Loucy (cell line): ENCODE measurements at regions not wholly inside any gene's neighbourhood (a gene's known extent, or its start where the extent isn't known, plus 50 kb on each side); places are given as distances from the start of the nearest gene placed in this dataset.

Experiments used
- EZH2phosphoT487 ChIP-seq: fragments of 200-600 bp; IDR thresholded peaks from 2 replicates; pipeline ENCODE4 v1.6.1; 2018; ENCODE audit warnings: antibody characterized with exemption, mild to moderate bottlenecking, moderate library complexity, borderline replicate concordance
- TF ChIP-seq, protein P1 (sequence below): fragments of 200-600 bp; sonication (generic); conservative IDR thresholded peaks from 2 replicates; pipeline ENCODE4 v1.5.1; 2014; ENCODE audit warnings: mild to moderate bottlenecking, antibody characterized with exemption, low read length

DNA sequence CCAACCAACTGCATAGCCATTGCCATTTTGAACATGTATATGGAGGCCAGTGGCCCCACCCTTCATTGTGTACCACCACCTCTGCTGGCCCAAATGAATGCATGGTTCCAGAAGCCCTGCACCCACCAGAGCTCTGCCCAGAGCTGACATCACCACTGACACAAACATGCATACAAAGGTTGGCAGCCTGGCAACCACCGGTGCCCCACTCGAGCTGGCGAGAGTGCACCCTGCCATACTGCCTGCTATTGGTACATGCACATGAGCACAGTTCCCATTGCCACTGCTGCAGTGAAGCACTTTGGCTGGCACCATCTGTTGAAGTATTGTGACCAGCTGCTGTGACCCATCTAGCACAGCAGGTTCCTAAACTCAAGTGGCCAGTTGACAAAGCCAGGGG lies 1564.9 kb downstream of the OLFM4 start:
- TF ChIP-seq, protein P1, sequence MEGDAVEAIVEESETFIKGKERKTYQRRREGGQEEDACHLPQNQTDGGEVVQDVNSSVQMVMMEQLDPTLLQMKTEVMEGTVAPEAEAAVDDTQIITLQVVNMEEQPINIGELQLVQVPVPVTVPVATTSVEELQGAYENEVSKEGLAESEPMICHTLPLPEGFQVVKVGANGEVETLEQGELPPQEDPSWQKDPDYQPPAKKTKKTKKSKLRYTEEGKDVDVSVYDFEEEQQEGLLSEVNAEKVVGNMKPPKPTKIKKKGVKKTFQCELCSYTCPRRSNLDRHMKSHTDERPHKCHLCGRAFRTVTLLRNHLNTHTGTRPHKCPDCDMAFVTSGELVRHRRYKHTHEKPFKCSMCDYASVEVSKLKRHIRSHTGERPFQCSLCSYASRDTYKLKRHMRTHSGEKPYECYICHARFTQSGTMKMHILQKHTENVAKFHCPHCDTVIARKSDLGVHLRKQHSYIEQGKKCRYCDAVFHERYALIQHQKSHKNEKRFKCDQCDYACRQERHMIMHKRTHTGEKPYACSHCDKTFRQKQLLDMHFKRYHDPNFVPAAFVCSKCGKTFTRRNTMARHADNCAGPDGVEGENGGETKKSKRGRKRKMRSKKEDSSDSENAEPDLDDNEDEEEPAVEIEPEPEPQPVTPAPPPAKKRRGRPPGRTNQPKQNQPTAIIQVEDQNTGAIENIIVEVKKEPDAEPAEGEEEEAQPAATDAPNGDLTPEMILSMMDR: no peak
- no peak for TF ChIP-seq EZH2phosphoT487
